KG1 (cell line): ENCODE measurements at regions not wholly inside any gene's neighbourhood (a gene's known extent, or its start where the extent isn't known, plus 50 kb on each side); places are given as distances from the start of the nearest gene placed in this dataset.

Experiments
- DNase-seq: peaks from one replicate; lab custom pipeline; 2025; lab: John Stamatoyannopoulos, UW

- DNase-seq = no peak
Observed at GRCh38 chr11:82373781-82374542, 359.7 kb downstream of the FAM181B start.

DNA sequence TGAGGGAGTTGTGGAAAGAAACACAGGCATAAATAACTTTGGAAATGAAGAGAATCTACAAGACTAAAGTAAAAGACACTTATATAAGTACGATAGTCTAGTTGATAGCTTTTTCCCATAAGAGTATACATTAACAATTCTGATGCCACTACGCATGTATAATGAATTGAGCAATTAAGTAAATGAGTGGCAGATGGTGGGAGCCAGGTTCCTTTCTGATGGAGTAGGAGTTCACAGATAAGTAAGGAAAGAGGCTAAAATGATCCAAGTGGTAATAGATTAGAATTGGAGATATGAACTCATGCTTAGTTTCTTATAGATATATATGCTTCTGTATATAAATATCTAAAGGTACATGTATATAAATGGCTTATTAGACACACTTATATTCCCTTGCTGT, 368.3 kb downstream of the FAM181B start:
- no peak for DNase-seq

- no peak for DNase-seq
Observed at GRCh38 chr11:82356316-82356715, 377.3 kb downstream of the FAM181B start.

DNA sequence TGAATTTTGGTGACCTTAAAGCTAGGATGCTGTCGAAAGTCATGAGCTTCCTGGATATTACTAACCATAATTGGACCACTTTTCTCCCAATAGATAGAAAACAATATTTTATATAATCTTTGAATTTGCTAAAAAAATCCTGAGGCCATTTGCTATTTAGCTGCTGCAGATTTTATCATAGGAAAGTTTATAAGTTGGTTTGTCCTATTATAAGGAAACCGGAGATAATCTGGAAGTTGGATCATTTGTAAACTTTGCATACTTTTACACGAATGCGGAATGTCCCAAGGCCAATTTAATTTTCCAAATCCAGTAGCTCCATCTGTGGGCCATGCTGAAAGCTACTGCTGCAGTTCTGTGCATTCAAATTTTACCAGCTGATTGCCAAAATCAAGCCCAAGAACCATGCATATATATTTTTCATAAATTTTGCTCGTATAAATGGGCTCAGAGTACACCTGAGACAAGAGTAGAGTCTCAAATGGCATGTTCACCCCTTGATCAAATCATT, 378.3 kb downstream of the FAM181B start:
- no peak for DNase-seq

- no peak for DNase-seq
Observed at GRCh38 chr11:82326853-82327252, 406.8 kb downstream of the FAM181B start.

GRCh38 chr11:82321206-82321605, 412.5 kb downstream of the FAM181B start:
- no peak for DNase-seq

- no peak for DNase-seq
Observed at GRCh38 chr11:82315093-82315492, 418.6 kb downstream of the FAM181B start.

DNA sequence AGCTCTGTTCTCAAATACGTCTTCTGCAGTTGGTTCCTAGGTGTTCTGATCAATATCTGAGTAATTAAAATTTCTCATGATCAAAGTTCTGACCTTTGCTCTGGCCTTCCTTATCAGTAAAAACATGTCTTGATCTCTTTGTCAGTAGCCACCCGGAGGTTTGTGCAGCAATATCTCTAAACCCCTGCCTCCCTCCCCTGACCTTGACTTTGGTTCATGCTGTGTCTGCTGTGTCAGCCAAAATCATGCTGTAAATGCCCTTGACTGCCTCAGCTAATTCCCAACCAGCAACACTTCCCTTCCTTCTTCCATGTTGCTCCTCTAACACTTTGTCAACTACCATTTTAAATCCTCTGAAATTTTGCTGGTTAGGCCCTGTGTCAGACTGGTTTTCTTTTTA, 424.7 kb downstream of the FAM181B start:
- no peak for DNase-seq

- DNase-seq = no peak
Observed at GRCh38 chr11:82305123-82305522, 428.5 kb downstream of the FAM181B start.

DNA sequence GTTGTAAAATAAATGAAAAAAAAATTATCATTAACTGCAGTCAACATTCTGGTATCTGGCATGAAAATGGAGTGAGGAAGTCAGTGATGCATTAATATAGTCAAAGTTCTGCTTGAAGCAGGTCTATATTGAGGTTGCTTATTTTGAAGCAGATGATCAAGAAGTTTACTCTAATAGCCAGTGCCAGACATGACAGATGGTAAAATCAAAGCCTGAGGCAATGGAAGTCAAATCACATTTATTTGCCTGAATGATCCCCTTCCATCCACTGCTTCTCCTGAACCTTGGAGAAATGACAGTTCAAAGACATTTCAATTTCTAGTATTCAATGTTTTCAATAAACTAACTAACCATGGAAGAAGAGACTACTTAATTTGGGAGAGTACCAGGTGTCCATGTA, 430.0 kb downstream of the FAM181B start:
- DNase-seq = no peak

DNA sequence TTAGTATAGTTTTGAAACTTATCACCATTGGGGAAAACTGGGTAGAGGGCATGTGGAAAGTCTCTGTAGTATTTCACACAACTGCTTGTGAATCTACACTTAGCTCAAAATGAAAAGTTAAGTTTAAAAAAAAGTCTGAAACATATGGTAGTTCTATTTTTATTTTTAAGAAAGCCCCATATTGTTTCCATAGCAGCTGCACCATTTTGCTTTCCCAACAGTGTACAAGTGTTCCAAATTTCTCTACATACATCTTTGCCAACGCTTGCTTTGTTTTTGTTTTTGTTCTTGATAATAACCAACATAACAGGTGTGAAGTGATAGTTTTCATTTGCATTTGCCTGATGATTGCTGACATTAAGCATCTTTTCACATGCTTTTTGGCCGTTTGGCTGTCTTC, 445.2 kb downstream of the FAM181B start:
- DNase-seq = no peak

DNA sequence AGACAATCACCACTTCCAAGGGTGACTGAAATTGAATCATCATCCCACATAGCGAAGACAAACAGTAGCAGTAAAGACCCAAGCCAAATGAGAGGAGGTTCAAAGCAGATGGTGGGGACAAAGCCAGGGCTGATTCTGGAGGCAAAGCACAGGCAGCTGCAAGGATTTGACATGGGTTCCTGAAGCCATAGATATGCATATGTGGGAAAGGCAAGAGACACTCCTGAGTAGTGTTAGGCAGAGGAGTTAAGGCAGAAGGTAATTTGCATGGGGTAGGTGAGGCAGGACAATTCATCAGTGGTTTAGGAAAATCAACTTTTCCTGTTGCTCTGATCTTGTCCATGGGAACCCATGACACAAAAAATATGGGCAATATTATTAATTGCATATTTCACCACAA, 462.8 kb downstream of the FAM181B start:
- DNase-seq = no peak

GRCh38 chr11:82268627-82269026, 465.0 kb downstream of the FAM181B start:
- no peak for DNase-seq

- DNase-seq = no peak
Observed at GRCh38 chr11:82267186-82267585, 466.5 kb downstream of the FAM181B start.

DNA sequence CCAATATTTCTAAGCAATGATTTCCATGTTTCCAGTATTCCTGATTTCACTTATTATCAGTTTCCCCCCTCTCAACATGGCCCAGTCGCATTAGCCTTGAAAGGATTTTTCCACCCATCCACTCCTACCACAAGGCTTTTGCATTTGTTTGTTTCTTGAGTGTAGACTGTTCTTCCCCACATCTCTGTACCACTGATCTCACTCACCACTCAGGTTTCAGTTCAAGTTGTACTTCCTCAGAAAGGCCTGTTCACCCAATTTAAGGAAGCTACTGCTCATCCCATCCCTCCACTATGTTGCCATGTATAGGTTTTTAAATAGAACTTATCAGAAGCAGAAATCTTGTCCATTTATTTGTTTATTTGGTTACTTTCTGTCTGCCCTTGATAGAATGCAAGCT, 472.3 kb downstream of the FAM181B start:
- DNase-seq = no peak

- DNase-seq = no peak
Observed at GRCh38 chr11:82250047-82250446, 483.6 kb downstream of the FAM181B start.

GRCh38 chr11:82246926-82247325, 486.7 kb downstream of the FAM181B start:
- no peak for DNase-seq

DNA sequence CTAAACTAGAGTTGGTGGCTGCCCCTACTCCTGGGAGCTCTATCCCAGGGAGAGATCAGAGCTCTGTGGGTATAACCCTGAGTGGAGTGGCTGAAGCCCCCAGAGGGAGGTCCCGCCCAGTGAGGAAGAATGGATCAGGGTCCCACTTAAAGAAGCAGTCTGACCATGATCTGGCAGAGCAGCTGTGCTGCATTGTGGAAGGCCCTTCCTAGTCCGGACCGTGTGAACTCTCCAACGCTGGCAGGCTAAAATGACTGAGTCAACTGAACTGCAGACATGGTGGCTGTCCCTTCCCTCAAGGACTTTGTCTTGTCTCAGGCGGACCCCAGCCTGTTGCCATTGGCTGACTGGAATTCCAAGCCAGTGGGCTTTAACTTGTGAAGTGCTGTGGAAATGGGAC, 494.2 kb downstream of the FAM181B start:
- no peak for DNase-seq

DNA sequence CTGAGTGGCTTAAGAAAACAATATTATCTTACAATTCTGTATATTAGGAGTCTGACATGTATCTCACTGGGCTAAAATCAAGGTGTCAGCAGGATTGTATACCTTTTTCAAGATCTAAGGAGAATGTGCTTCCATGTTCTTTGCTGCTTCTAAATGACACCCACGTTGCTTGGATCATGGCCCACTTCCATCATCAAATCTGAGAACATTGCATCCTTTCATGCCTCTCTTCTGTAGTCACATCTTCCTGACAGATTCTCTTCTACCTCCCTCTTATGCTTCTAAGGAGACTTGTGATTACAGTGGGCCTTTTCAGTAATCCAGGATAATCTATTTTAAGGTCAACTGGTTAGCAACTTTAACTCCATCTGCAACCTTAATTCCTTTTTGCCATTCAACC, 499.4 kb downstream of the FAM181B start:
- no peak for DNase-seq

DNA sequence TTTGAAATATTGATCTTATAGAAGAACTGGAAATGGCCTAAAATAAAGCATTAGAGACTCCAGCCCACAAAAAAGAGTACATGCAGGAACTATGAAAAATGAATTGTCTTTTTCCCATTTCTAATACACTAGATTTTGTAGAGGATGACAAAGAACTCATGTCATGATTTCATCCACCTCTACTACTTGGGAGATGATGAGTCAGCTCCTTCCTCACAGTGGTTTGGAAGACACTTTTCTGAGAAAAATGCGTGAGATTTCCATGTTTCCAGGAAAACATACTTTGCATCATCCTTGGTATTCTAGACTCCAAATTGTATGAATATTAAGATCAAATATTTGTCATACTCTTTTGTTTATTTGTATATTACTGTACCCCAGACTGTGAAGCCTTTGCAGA, 500.5 kb downstream of the FAM181B start:
- no peak for DNase-seq

GRCh38 chr11:82229341-82229740, 504.3 kb downstream of the FAM181B start:
- peak; percentile 4 for DNase-seq

- no peak for DNase-seq
Observed at GRCh38 chr11:82225930-82226329, 507.7 kb downstream of the FAM181B start.

DNA sequence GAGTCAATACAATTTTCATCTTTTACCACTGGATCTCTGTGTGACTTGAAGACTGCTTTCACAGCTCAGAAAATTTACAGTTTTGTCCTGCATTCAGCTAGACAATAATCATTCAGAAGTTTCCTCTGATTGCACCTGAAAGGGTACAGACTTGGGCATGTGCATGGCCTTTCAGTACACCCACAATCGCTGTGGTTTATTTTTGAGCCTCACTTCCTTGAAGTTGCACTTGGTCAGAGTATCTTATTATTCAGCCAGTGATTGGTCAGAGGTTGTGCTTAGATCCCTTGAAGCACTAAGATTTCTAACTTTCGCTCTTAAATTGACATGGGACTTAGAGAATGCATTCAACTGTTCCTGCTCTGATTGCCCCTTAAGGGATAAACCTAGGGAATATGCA, 508.2 kb downstream of the FAM181B start:
- no peak for DNase-seq

DNA sequence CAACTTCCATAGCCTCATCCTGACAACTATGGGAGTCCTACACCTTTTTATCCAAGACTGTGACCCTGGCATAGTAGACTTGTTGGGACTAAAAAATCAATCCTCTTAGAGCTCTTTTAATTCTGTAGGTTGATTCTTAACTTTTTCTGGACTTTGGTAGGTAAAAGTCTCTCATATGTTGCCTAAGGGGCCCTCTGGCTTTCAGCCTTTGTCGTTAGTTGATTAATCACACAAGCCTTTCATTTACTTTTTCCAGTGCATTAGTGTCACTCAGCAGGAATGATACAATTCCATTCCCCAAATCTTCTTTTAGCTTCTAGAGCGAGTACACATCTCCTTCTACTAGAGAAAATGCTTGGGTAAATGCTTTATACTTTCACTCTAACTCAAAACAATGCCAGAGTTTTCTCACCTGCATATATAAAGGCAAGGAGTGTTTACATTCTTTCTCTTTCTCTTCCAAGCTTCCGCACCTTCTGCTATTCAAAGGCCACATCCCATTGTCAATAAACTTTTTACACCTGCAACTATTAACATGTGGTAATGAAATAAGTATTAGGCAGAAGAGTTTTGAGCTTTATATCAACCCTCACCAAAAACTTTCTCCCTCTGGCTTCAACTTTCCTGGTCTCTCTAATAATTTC, 516.6 kb downstream of the FAM181B start:
- no peak for DNase-seq
